HEK293 (cell line): ENCODE measurements at regions not wholly inside any gene's neighbourhood (a gene's known extent, or its start where the extent isn't known, plus 50 kb on each side); places are given as distances from the start of the nearest gene placed in this dataset.

Experiments
- CTCF ChIP-seq: fragments of 450-650 bp; formaldehyde crosslinking; IDR thresholded peaks from 2 replicates; pipeline ENCODE4 v1.5.1; 2016; ENCODE audit warnings: missing biosample characterization, missing genetic modification characterization
- HOXA7 ChIP-seq: sonication (generic); formaldehyde crosslinking; IDR thresholded peaks from 2 replicates; pipeline ENCODE4 v1.8.1; 2022; ENCODE audit warnings: missing genetic modification reagents, borderline replicate concordance
- KLF16 ChIP-seq: fragments of 450-650 bp; formaldehyde crosslinking; IDR thresholded peaks from 2 replicates; pipeline ENCODE4 v1.5.1; 2017; ENCODE audit warnings: missing biosample characterization, missing genetic modification characterization
- MZF1 ChIP-seq: fragments of 450-650 bp; formaldehyde crosslinking; IDR thresholded peaks from 2 replicates; pipeline ENCODE4 v1.5.1; 2017; ENCODE audit warnings: missing biosample characterization, missing genetic modification characterization, borderline replicate concordance
- REST ChIP-seq: fragments of 450-650 bp; formaldehyde crosslinking; IDR thresholded peaks from 2 replicates; pipeline ENCODE4 v1.5.1; 2016; ENCODE audit warnings: missing biosample characterization, missing genetic modification characterization
- ZBTB26 ChIP-seq: fragments of 450-650 bp; formaldehyde crosslinking; optimal IDR thresholded peaks from 2 replicates; pipeline ENCODE3; 2016; ENCODE audit warnings: missing biosample characterization, mild to moderate bottlenecking, missing genetic modification characterization
- ZNF146 ChIP-seq: fragments of 450-650 bp; formaldehyde crosslinking; IDR thresholded peaks from 2 replicates; pipeline ENCODE4 v1.5.1; 2016; ENCODE audit warnings: missing biosample characterization, missing genetic modification characterization
- ZNF202 ChIP-seq: fragments of 450-650 bp; formaldehyde crosslinking; IDR thresholded peaks from 2 replicates; pipeline ENCODE4 v1.5.1; 2016; ENCODE audit warnings: missing biosample characterization, missing genetic modification characterization, borderline replicate concordance
- ZNF830 ChIP-seq: fragments of 450-650 bp; IDR thresholded peaks from 2 replicates; pipeline ENCODE4 v1.5.0; 2018; ENCODE audit warnings: missing biosample characterization, missing genetic modification characterization, low read depth, mild to moderate bottlenecking, moderate library complexity
- TF ChIP-seq, protein P1 (sequence below): fragments of 450-650 bp; formaldehyde crosslinking; conservative IDR thresholded peaks from 2 replicates; pipeline ENCODE4 v1.5.1; 2016; ENCODE audit warnings: low read depth, missing biosample characterization, missing genetic modification characterization
- TF ChIP-seq, protein P2 (sequence below): fragments of 450-650 bp; formaldehyde crosslinking; IDR thresholded peaks from 2 replicates; pipeline ENCODE4 v1.5.1; 2016; ENCODE audit warnings: missing biosample characterization, missing genetic modification characterization

DNA sequence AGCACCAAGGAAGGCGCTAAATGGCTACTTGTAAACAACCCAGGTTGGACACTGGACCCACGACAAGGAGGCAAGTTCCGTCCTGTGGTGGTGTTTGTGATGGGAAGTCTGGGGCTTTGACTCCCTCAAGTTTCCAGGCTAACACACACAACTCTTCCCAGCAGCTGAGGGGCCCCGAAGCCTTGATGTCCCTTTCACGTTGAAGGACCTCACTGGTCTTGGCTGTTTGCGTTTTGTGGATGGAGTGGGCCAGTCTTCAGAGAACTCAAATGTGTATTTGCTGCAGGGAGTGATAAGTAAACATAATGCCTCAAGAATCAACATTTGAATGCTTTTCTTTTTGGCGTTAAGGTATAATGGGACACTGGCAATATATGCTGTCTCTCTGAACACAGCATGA lies 199.2 kb downstream of the TM9SF2 start:
- TF ChIP-seq ZNF146 (no peak), ZNF830 (tag by site-specific recombination) (no peak), CTCF (tag by site-specific recombination) (no peak), REST (tag by site-specific recombination) (no peak), ZNF202 (tag by site-specific recombination) (no peak), ZBTB26 (no peak), KLF16 (no peak), MZF1 (no peak), HOXA7 (CRISPR knock-in tag) (no peak)
- TF ChIP-seq, protein P1, sequence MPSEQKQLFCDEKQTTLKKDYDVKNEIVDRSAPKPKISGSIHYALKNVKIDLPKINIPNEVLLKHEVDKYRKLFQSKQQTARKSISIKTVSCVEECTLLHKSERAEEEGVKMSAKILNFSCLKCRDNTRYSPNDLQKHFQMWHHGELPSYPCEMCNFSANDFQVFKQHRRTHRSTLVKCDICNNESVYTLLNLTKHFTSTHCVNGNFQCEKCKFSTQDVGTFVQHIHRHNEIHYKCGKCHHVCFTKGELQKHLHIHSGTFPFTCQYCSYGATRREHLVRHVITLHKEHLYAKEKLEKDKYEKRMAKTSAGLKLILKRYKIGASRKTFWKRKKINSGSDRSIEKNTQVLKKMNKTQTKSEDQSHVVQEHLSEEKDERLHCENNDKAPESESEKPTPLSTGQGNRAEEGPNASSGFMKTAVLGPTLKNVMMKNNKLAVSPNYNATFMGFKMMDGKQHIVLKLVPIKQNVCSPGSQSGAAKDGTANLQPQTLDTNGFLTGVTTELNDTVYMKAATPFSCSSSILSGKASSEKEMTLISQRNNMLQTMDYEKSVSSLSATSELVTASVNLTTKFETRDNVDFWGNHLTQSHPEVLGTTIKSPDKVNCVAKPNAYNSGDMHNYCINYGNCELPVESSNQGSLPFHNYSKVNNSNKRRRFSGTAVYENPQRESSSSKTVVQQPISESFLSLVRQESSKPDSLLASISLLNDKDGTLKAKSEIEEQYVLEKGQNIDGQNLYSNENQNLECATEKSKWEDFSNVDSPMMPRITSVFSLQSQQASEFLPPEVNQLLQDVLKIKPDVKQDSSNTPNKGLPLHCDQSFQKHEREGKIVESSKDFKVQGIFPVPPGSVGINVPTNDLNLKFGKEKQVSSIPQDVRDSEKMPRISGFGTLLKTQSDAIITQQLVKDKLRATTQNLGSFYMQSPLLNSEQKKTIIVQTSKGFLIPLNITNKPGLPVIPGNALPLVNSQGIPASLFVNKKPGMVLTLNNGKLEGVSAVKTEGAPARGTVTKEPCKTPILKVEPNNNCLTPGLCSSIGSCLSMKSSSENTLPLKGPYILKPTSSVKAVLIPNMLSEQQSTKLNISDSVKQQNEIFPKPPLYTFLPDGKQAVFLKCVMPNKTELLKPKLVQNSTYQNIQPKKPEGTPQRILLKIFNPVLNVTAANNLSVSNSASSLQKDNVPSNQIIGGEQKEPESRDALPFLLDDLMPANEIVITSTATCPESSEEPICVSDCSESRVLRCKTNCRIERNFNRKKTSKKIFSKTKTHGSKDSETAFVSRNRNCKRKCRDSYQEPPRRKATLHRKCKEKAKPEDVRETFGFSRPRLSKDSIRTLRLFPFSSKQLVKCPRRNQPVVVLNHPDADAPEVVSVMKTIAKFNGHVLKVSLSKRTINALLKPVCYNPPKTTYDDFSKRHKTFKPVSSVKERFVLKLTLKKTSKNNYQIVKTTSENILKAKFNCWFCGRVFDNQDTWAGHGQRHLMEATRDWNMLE: no peak
- TF ChIP-seq, protein P2, sequence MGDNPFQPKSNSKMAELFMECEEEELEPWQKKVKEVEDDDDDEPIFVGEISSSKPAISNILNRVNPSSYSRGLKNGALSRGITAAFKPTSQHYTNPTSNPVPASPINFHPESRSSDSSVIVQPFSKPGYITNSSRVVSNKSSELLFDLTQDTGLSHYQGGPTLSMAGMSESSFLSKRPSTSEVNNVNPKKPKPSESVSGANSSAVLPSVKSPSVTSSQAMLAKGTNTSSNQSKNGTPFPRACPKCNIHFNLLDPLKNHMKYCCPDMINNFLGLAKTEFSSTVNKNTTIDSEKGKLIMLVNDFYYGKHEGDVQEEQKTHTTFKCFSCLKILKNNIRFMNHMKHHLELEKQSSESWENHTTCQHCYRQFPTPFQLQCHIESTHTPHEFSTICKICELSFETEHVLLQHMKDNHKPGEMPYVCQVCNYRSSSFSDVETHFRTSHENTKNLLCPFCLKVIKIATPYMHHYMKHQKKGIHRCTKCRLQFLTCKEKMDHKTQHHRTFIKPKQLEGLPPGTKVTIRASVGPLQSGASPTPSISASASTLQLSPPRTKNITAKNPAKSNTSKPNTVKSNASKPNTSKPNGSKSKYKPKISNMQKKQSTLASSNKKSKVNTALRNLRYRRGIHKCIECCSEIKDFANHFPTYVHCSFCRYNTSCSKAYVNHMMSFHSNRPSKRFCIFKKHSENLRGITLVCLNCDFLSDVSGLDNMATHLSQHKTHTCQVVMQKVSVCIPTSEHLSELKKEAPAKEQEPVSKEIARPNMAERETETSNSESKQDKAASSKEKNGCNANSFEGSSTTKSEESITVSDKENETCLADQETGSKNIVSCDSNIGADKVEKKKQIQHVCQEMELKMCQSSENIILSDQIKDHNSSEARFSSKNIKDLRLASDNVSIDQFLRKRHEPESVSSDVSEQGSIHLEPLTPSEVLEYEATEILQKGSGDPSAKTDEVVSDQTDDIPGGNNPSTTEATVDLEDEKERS (tag by site-specific recombination): no peak
